ENCODE measurements at regions not wholly inside any gene's neighbourhood (a gene's known extent, or its start where the extent isn't known, plus 50 kb on each side); places are given as distances from the start of the nearest gene placed in this dataset.

- ChIA-PET CTCF (no interaction called here), RAD21 (ENCODE audit: low non-redundant PET in 1 of 2, low total read pairs in 2 of 2, uncharacterized antibody in 2 of 2, unreplicated experiment in 2 of 2) (no interaction called here), POLR2A (no interaction called here)
- no TSS peak for BruUV-seq (replicated peaks)
- Histone ChIP-seq H3K36me3 (ENCODE audit: control insufficient read depth in 1 of 2, insufficient read depth in 2 of 2, low read length in 2 of 2) (no peaks in the 10 kb centered on the region), H3K4me2 (ENCODE audit: low read length) (no peak overlapping the region), H3K79me2 (ENCODE audit: insufficient read depth, low read length) (no peaks in the 10 kb centered on the region), H3K4me3 (replicated peaks in 1 of 2; ENCODE audit: low read depth in 1 of 2, low read length in 2 of 2) (no peak overlapping the region), H3K4me1 (ENCODE audit: control insufficient read depth in 1 of 2, insufficient read depth in 2 of 2, low read length in 2 of 2) (no peaks in the 10 kb centered on the region), H3K27ac (ENCODE audit: low read depth, low read length) (no peak overlapping the region), H2AFZ (ENCODE audit: low read depth, low read length, poor library complexity, severe bottlenecking) (no peak overlapping the region), H3K9me3 (ENCODE audit: control insufficient read depth in 1 of 2, insufficient read depth in 1 of 2, low read depth in 1 of 2, low read length in 2 of 2) (no peaks in the 10 kb centered on the region), H3K27me3 (ENCODE audit: insufficient read depth, low read length) (no peaks in the 10 kb centered on the region), H3K9ac (ENCODE audit: low read length) (no peak overlapping the region), H3K9me2 (ENCODE audit: insufficient read depth) (no peaks in the 10 kb centered on the region), H4K20me1 (ENCODE audit: insufficient read depth) (no peaks in the 10 kb centered on the region)
- TF ChIP-seq YY1 (IDR thresholded peaks at IDR 0.05; ENCODE audit: extremely low read depth, insufficient replicate concordance, low read depth, low read length) (no peak), ZFX (IDR thresholded peaks at IDR 0.05) (no peak), RAD21 (IDR thresholded peaks at IDR 0.05; ENCODE audit: low read depth) (no peak), SRF (IDR thresholded peaks at IDR 0.05; ENCODE audit: low read depth) (no peak), REST (IDR thresholded peaks at IDR 0.05; ENCODE audit: low read depth) (no peak), EZH2 (IDR thresholded peaks at IDR 0.05) (no peak), POLR2AphosphoS5 (IDR thresholded peaks at IDR 0.05; ENCODE audit: low read depth, low read length) (no peak), EGR1 (IDR thresholded peaks at IDR 0.05; ENCODE audit: low read depth) (no peak), CBX3 (IDR thresholded peaks at IDR 0.05; ENCODE audit: low read depth) (no peak), ATF3 (IDR thresholded peaks at IDR 0.05) (no peak), ELF1 (IDR thresholded peaks at IDR 0.05; ENCODE audit: borderline replicate concordance, low read depth) (no peak), TCF7L2 (IDR thresholded peaks at IDR 0.05; ENCODE audit: borderline replicate concordance, extremely low read depth, insufficient read depth, insufficient read length) (no peak), ZNF274 (IDR thresholded peaks at IDR 0.05; ENCODE audit: low read depth, low read length) (no peak), POLR2A (IDR thresholded peaks at IDR 0.05; ENCODE audit: borderline replicate concordance, extremely low read depth, insufficient read depth, insufficient read length) (no peak), MAX (IDR thresholded peaks at IDR 0.05) (no peak), CEBPB (IDR thresholded peaks at IDR 0.05; ENCODE audit: low read depth) (no peak), EZH2phosphoT487 (IDR thresholded peaks at IDR 0.05; ENCODE audit: borderline replicate concordance) (no peak)
- no peak for ATAC-seq
- no peak for DNase-seq (ENCODE audit: low read depth, low spot score)
- intact Hi-C loops (cut with micrococcal nuclease): no loop called here
Observed at GRCh38 chr7:82674268-82674667, 230.7 kb upstream of the CACNA2D1 start.
